ENCODE measurements at regions not wholly inside any gene's neighbourhood (a gene's known extent, or its start where the extent isn't known, plus 50 kb on each side); places are given as distances from the start of the nearest gene placed in this dataset.

GRCh38 chr7:46838463-46838862 lies 743.4 kb downstream of the TNS3 start (continued):
- no peak for TF ChIP-seq ZBTB33 (IDR thresholded peaks at IDR 0.05; ENCODE audit: extremely low read depth, insufficient replicate concordance, low read length)
- no peak for TF ChIP-seq CBX3 (IDR thresholded peaks at IDR 0.05; ENCODE audit: low read depth)
- no peak for TF ChIP-seq REST (IDR thresholded peaks at IDR 0.05; ENCODE audit: low read depth)
- TF ChIP-seq EZH2phosphoT487 (IDR thresholded peaks at IDR 0.05; ENCODE audit: borderline replicate concordance): no peak

- no peaks in the 10 kb centered on the region for H3K27me3 ChIP-seq (ENCODE audit: insufficient read depth, low read length)
- no peaks in the 10 kb centered on the region for H4K20me1 ChIP-seq (ENCODE audit: insufficient read depth)
- H3K36me3 ChIP-seq (ENCODE audit: control insufficient read depth in 1 of 2, insufficient read depth in 2 of 2, low read length in 2 of 2): no peaks in the 10 kb centered on the region
- no peak overlapping the region for H3K4me3 ChIP-seq (replicated peaks in 1 of 2; ENCODE audit: low read depth in 1 of 2, low read length in 2 of 2)
- no peak overlapping the region for H3K9ac ChIP-seq (ENCODE audit: low read length)
- ChIA-PET POLR2A (no interaction called here), RAD21 (ENCODE audit: low non-redundant PET in 1 of 2, low total read pairs in 2 of 2, uncharacterized antibody in 2 of 2, unreplicated experiment in 2 of 2) (no interaction called here), CTCF (no interaction called here)
- intact Hi-C loops (cut with micrococcal nuclease): no loop called here
- ATAC-seq (no peak), DNase-seq (ENCODE audit: low read depth, low spot score) (no peak)
- no peak overlapping the region for H2AFZ ChIP-seq (ENCODE audit: low read depth, low read length, poor library complexity, severe bottlenecking)
- no peaks in the 10 kb centered on the region for H3K79me2 ChIP-seq (ENCODE audit: insufficient read depth, low read length)
- H3K27ac ChIP-seq (ENCODE audit: low read depth, low read length): no peak overlapping the region
- TF ChIP-seq ZNF274 (IDR thresholded peaks at IDR 0.05; ENCODE audit: low read depth, low read length) (no peak), RAD21 (IDR thresholded peaks at IDR 0.05; ENCODE audit: low read depth) (no peak), REST (IDR thresholded peaks at IDR 0.05; ENCODE audit: low read depth) (no peak), YY1 (IDR thresholded peaks at IDR 0.05; ENCODE audit: extremely low read depth, insufficient replicate concordance, low read depth, low read length) (no peak), TCF7L2 (IDR thresholded peaks at IDR 0.05; ENCODE audit: borderline replicate concordance, extremely low read depth, insufficient read depth, insufficient read length) (no peak), POLR2A (IDR thresholded peaks at IDR 0.05; ENCODE audit: borderline replicate concordance, extremely low read depth, insufficient read depth, insufficient read length) (no peak), JUND (IDR thresholded peaks at IDR 0.05) (no peak), ZBTB33 (IDR thresholded peaks at IDR 0.05; ENCODE audit: extremely low read depth, insufficient replicate concordance, low read length) (no peak)
- no TSS peak for BruUV-seq (replicated peaks)
- H3K9me2 ChIP-seq (ENCODE audit: insufficient read depth): no peaks in the 10 kb centered on the region
- H3K9me3 ChIP-seq (ENCODE audit: control insufficient read depth in 1 of 2, insufficient read depth in 1 of 2, low read depth in 1 of 2, low read length in 2 of 2): no peaks in the 10 kb centered on the region
- H3K4me2 ChIP-seq (ENCODE audit: low read length): no peak overlapping the region
- no peaks in the 10 kb centered on the region for H3K4me1 ChIP-seq (ENCODE audit: control insufficient read depth in 1 of 2, insufficient read depth in 2 of 2, low read length in 2 of 2)
Observed at GRCh38 chr7:46835556-46835955, 746.4 kb downstream of the TNS3 start.
